Coronary artery (tissue), 2 donors: ENCODE measurements at regions not wholly inside any gene's neighbourhood (a gene's known extent, or its start where the extent isn't known, plus 50 kb on each side); places are given as distances from the start of the nearest gene placed in this dataset.

ENCODE experiments used
- DNase-seq: peaks from one replicate; pipeline ENCODE4 v3.0.0-alpha.2; 2017; ENCODE audit warnings: low spot score
- H3K27ac ChIP-seq, 2 donors: fragments of 200-600 bp; sonication (generic); one replicate each; pipeline ENCODE4 v1.5.1; 2016 to 2019
- H3K4me3 ChIP-seq: fragments of 200-600 bp; sonication (generic); 2 replicates; pipeline ENCODE4 v1.5.1; 2016; ENCODE audit warnings: mild to moderate bottlenecking, moderate library complexity
- TF ChIP-seq, protein P1 (sequence below): fragments of 200-600 bp; sonication (generic); IDR thresholded peaks from one replicate; pipeline ENCODE4 v1.5.1; 2019; ENCODE audit warnings: antibody characterized with exemption

DNA sequence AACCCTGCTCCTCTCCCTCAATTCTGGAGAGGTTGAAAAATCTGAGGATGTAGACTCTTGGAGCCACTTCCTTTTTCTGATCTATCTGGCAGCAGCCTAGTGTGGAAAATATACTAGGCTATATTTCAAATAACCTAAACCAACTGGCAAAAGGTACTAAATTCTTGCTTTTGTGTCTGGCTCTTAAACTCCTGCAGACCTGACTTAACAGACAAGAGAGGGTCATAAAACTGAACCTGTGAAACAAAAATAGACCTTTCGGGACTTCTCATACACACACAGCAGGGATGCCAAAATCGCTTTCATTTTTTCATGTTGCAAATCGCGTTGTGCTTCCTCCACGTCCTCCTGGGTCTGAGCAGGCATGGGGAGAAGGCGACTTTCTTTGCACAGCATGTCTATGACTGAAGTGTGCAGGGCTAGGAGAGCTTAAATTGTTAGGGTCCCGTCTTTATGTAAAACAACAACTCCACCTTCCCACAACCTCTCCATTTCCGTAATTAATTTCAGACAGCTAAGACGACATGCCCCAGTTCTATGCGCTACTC, 520.7 kb upstream of the PSMD7 start:
- DNase-seq: no peak
- Histone ChIP-seq H3K27ac (peak overlapping the region in 1 of 2 donors; percentile 44), H3K4me3 (peak overlapping the region; percentile 56)
- TF ChIP-seq, protein P1, sequence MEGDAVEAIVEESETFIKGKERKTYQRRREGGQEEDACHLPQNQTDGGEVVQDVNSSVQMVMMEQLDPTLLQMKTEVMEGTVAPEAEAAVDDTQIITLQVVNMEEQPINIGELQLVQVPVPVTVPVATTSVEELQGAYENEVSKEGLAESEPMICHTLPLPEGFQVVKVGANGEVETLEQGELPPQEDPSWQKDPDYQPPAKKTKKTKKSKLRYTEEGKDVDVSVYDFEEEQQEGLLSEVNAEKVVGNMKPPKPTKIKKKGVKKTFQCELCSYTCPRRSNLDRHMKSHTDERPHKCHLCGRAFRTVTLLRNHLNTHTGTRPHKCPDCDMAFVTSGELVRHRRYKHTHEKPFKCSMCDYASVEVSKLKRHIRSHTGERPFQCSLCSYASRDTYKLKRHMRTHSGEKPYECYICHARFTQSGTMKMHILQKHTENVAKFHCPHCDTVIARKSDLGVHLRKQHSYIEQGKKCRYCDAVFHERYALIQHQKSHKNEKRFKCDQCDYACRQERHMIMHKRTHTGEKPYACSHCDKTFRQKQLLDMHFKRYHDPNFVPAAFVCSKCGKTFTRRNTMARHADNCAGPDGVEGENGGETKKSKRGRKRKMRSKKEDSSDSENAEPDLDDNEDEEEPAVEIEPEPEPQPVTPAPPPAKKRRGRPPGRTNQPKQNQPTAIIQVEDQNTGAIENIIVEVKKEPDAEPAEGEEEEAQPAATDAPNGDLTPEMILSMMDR: no peak

DNA sequence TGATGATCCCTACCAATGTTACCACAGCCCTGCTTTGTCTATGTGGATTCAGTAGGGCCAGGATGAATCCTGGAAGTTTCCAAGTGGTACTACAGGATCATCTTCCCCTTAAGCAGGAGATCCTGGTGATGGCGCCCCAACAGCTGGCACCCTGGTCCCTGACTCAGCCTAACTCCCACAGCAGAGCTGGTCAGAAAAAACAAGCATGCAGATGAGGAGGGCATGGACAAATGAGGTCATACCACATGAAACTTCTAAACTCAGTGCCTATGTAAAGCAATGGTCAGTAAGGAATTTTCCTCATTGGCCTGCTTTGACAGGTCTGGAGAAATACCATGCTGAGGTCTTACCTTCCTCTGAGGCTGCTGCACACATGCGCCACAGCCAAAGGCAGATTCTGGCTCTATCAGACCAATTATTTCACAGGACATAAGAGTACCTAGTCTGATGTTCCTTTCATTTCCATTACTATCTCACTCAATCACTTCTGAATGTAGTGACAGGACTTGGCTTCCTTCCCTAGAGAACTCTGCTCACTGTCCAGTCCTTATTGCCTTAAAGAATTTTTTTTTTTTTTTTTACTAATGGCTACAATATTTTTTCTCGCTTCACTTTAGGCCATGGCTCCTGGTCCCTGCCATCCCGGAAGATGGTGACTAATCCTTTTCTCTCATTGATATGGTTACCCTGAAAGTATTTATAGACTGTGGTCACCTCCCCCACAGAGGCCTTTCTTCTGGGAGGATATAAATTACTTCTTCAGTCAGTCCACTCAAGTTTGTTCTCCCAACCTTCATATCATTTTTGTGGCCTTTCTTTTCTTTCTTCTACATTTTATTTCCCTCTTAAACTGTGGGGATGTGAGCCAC, 525.2 kb upstream of the PSMD7 start:
- H3K27ac ChIP-seq: peak overlapping the region; percentile 49 to 71
- TF ChIP-seq, protein P1: no peak
- DNase-seq: no peak
- no peak overlapping the region for H3K4me3 ChIP-seq

DNA sequence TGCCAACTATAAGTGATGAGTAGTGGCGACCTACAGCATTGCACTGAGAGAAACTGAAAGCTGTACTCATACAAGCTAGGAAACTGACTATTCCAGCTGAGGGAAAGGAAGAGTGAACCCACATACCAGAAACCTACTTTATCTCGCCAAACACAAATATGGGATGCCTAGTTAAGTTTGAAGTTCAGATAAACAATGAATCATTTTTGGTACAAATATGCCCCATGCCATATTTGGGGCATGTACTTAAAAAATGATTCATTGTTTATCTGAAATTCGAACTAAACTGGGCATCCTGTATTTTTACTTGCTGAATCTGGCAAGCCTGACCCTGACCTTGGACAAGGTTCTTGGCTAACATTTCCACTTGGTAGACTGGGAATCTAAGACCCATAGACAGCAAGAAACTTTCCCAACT, 527.8 kb upstream of the PSMD7 start:
- DNase-seq: no peak
- TF ChIP-seq, protein P1: no peak
- peak overlapping the region; percentile 26 for H3K4me3 ChIP-seq
- peak overlapping the region; percentile 61 to 71 for H3K27ac ChIP-seq

DNA sequence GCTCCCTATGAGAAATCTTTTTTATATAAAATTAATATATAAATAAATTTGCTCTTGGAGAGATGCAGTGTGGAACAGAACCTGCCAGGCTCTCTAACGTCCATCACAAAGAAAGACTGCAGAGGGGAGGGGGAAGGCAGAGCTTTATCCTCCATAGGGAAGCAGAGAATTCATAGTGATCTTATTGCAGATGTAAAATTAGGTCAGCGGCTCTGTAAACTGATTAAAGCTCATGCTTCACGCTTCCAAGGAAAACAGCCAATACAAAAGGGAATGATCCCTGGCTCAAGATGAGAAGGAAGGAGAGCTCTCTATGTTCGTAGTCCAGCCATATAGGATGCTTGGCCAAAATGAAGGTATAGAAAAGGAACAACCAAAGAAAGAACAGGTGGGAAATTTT, 532.3 kb upstream of the PSMD7 start:
- Histone ChIP-seq H3K4me3 (no peak overlapping the region), H3K27ac (no peak overlapping the region)
- no peak for DNase-seq
- TF ChIP-seq, protein P1: no peak

DNA sequence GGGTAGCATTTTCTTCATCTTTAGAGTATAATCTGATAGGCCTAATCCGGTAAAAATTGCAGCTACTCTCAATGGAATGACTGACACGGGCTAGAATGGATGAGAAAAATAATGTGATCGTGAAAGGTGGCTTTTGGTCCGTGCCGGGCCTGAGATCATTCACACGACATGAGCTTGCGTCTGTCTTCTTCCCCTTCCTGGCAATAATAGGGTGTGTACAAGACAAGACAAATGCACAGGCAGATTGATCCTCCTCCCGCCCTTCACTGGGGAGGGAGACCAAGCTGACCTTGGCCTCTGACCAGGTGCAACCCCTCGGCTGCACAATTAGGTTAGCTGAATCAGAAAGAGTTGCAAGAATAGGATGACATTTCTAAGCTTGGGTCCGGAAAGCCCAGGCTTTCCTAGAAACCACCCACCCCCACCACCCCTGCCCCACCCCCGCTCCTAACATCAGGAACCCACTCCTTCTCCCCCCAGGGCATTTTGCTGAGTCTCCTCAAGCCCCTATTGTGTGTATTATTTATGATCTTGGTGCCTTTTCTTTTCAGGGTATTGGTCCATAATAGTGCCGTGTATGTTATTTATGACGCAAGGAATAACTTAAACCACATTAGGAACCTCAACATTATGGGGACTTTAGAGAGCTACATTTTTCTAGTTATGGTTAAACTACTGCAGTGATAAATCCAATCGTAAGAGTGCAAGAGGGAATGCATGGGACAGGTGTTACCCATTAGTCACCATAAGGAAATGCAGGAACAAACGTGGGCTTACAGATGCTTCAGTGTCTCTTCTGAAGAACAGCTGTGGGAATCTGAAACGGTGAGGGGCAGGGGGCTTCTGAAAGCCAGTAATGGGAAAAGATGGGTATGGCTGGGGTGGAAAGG, 540.1 kb upstream of the PSMD7 start:
- TF ChIP-seq, protein P1: no peak
- H3K27ac ChIP-seq: no peak overlapping the region

DNA sequence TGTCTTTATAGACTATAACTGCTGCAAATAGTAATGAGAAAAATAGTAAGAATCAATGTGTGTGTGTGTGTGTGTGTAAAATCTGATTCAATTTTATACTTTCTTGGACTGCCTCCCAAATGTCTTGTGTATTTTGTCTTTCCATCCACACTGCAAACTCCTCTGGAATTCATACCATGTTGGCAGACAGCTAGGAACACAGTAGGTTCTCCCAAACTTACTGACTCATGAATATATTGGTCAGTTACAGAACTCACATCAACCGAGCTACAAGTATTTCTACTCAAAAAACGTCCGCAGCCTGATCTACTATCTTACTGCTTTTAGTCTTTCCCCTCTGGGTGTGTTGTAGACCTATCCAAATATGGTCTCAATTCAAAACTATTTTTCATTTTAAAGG, 542.7 kb upstream of the PSMD7 start:
- Histone ChIP-seq H3K4me3 (no peak overlapping the region), H3K27ac (peak overlapping the region in 1 of 2 donors; percentile 10)
- DNase-seq: no peak
- TF ChIP-seq, protein P1: no peak

More for the DNA sequence above, 540.1 kb upstream of the PSMD7 start:
- H3K4me3 ChIP-seq: no peak overlapping the region
- DNase-seq: no peak
